Stomach (tissue), 8 donors: ENCODE measurements at regions not wholly inside any gene's neighbourhood (a gene's known extent, or its start where the extent isn't known, plus 50 kb on each side); places are given as distances from the start of the nearest gene placed in this dataset.

ENCODE experiments used
- DNase-seq, 2 donors: peaks; one replicate each; pipeline versions ENCODE4 v3.0.0 to v3.0.0-alpha.2; 2013 to 2019
- H3K27ac ChIP-seq, 5 donors: fragments of 200-600 bp in 4 of 5; sonication (generic) in 4 of 5; one replicate each; pipeline ENCODE4 v1.5.1; 2013 to 2019; ENCODE audit warnings: mild to moderate bottlenecking in 1 of 5, moderate library complexity in 1 of 5
- H3K27me3 ChIP-seq, 3 donors: fragments of 200-600 bp; sonication (generic); one replicate each; pipeline ENCODE4 v1.5.1; 2017 to 2019; ENCODE audit warnings: mixed run types in 1 of 3
- H3K36me3 ChIP-seq, 4 donors: fragments of 200-600 bp; sonication (generic); 1 replicate in 3 of 4; 2 replicates in 1 of 4; pipeline ENCODE4 v1.5.1; 2016 to 2019
- H3K4me1 ChIP-seq, 4 donors: fragments of 200-600 bp; sonication (generic); one replicate each; pipeline ENCODE4 v1.5.1; 2016 to 2019
- H3K4me3 ChIP-seq, 4 donors: fragments of 200-600 bp; sonication (generic) in 3 of 4; one replicate each; pipeline ENCODE4 v1.5.1; 2016 to 2019; ENCODE audit warnings: mild to moderate bottlenecking in 1 of 4
- H3K9me3 ChIP-seq, 4 donors: fragments of 200-600 bp; sonication (generic); one replicate each; pipeline ENCODE4 v1.5.1; 2016 to 2019
- CTCF ChIP-seq, 7 experiments: fragments of 450-650 bp in 4 of 7; fragments of 200-600 bp in 3 of 7; sonication (generic) in 3 of 7; IDR thresholded peaks; one replicate each; pipeline ENCODE4 v1.5.1; 2016 to 2019; ENCODE audit warnings: antibody characterized with exemption in 7 of 7, control low read depth in 2 of 7, mild to moderate bottlenecking in 1 of 7
- EP300 ChIP-seq: sonication (generic); formaldehyde crosslinking; IDR thresholded peaks from one replicate; pipeline ENCODE4 v1.6.1; 2017; ENCODE audit warnings: antibody characterized with exemption
- POLR2A ChIP-seq, 4 donors: fragments of 450-650 bp; IDR thresholded peaks; one replicate each; pipeline ENCODE4 v1.6.1; 2016; ENCODE audit warnings: antibody characterized with exemption in 4 of 4, control low read depth in 2 of 4, mild to moderate bottlenecking in 1 of 4, moderate library complexity in 1 of 4
- POLR2AphosphoS5 ChIP-seq, 3 donors: sonication (generic); formaldehyde crosslinking; IDR thresholded peaks; one replicate each; pipeline ENCODE4 v1.6.1; 2016; ENCODE audit warnings: antibody characterized with exemption in 3 of 3
- WGBS, 5 donors: extraction: QIAGEN DNeasy Blood & Tissue Kit in 3 of 5; methylation state at CpG; one replicate each; pipeline versions ENCODE4 v1.1.5 to v1.1.7; 2013 to 2018; 5-methylcytosine and 5-hydroxymethylcytosine counted together
- intact Hi-C: fragments of 100-400 bp; cut with DNase I; formaldehyde crosslinking; loops from one replicate; pipeline ENCODE4 v1.15.1; 2023; ENCODE audit warnings: low total_unique reads
- donor health status: healthy with polysubstance abuse.
- donor health status: Bipolar disorder and iron deficiency.
- donor health status: healthy.

- Histone ChIP-seq H3K27ac (no peak overlapping the region), H3K27me3 (peaks cover 0 to under 1% (median 0%) of the 10 kb centered on the region in 3 donors), H3K4me1 (no peaks in the 10 kb centered on the region), H3K36me3 (no peaks in the 10 kb centered on the region), H3K9me3 (no peaks in the 10 kb centered on the region), H3K4me3 (no peak overlapping the region)
- no peak for DNase-seq
- intact Hi-C loops, result no loop called here
- 67 to 75% (median 72%) methylated on average over 4 of the region's 4 CpGs for WGBS, 5 donors
- TF ChIP-seq POLR2A (IDR thresholded peaks at IDR 0.05) (no peak), CTCF (IDR thresholded peaks at IDR 0.05) (no peak), EP300 (no peak), POLR2AphosphoS5 (IDR thresholded peaks at IDR 0.05) (no peak)
Measured at GRCh38 chr13:78971355-78972025, 312.5 kb upstream of the OBI1 start.

GRCh38 chr13:78960881-78961280, 301.9 kb upstream of the OBI1 start:
- 83 to 90% (median 85%) methylated on average over 8 of the region's 8 CpGs for WGBS, 5 donors
- intact Hi-C loops, result no loop called here

GRCh38 chr13:78958006-78958405, 299.1 kb upstream of the OBI1 start:
- Histone ChIP-seq H3K9me3 (no peaks in the 10 kb centered on the region), H3K27ac (no peak overlapping the region), H3K4me3 (no peak overlapping the region), H3K4me1 (no peaks in the 10 kb centered on the region), H3K36me3 (no peaks in the 10 kb centered on the region), H3K27me3 (no peaks in the 10 kb centered on the region)
- intact Hi-C loops, result no loop called here
- peak in 1 of 2 donors; percentile 6 for DNase-seq
- WGBS, 5 donors, result 52 to 69% (median 58%) methylated on average over 5 of the region's 5 CpGs
- no peak for TF ChIP-seq CTCF (IDR thresholded peaks at IDR 0.05)

More at GRCh38 chr13:78960881-78961280, 301.9 kb upstream of the OBI1 start:
- Histone ChIP-seq H3K27me3 (no peaks in the 10 kb centered on the region), H3K27ac (no peak overlapping the region), H3K4me1 (no peaks in the 10 kb centered on the region), H3K36me3 (no peaks in the 10 kb centered on the region), H3K9me3 (no peaks in the 10 kb centered on the region), H3K4me3 (no peak overlapping the region)
- TF ChIP-seq EP300 (no peak), POLR2A (IDR thresholded peaks at IDR 0.05) (no peak)
- DNase-seq, result no peak

- TF ChIP-seq EP300 (no peak), POLR2A (IDR thresholded peaks at IDR 0.05) (no peak)
- H3K4me3 ChIP-seq, result no peak overlapping the region
- intact Hi-C loops, result no loop called here
- no peaks in the 10 kb centered on the region for H3K27me3 ChIP-seq
- WGBS, 5 donors, result 37 to 49% (median 45%) methylated on average over 3 of the region's 3 CpGs
- DNase-seq, result no peak
- H3K9me3 ChIP-seq, result no peaks in the 10 kb centered on the region
- no peaks in the 10 kb centered on the region for H3K4me1 ChIP-seq
- no peak overlapping the region for H3K27ac ChIP-seq
- no peaks in the 10 kb centered on the region for H3K36me3 ChIP-seq
Measured at GRCh38 chr13:78940455-78941130, 281.6 kb upstream of the OBI1 start.

GRCh38 chr13:78934336-78934735, 275.4 kb upstream of the OBI1 start:
- no peaks in the 10 kb centered on the region for H3K36me3 ChIP-seq
- H3K4me3 ChIP-seq, result no peak overlapping the region
- no peaks in the 10 kb centered on the region for H3K27me3 ChIP-seq
- no peaks in the 10 kb centered on the region for H3K9me3 ChIP-seq
- intact Hi-C loops, result no loop called here
- no peaks in the 10 kb centered on the region for H3K4me1 ChIP-seq
- no peak for DNase-seq
- TF ChIP-seq EP300, result no peak
- no peak for TF ChIP-seq POLR2A (IDR thresholded peaks at IDR 0.05)
- no peak for TF ChIP-seq POLR2AphosphoS5 (IDR thresholded peaks at IDR 0.05)
- no peak for TF ChIP-seq CTCF (IDR thresholded peaks at IDR 0.05)
- 76 to 84% (median 83%) methylated on average over 13 of the region's 13 CpGs for WGBS, 5 donors
- no peak overlapping the region for H3K27ac ChIP-seq
